ENCODE measurements at regions not wholly inside any gene's neighbourhood (a gene's known extent, or its start where the extent isn't known, plus 50 kb on each side); places are given as distances from the start of the nearest gene placed in this dataset.
"Not testable (repeated sequence)": the region's sequence is repeated elsewhere in the genome, so short reads cannot be mapped to it uniquely, and the experiment has no call there.

- no peaks in the 10 kb centered on the region for H3K9me3 ChIP-seq (ENCODE audit: control insufficient read depth, insufficient read depth, low read length)
- DNase-seq (ENCODE audit: low read depth in 4 of 6, low spot score in 6 of 6): no peak
These were observed 647.8 kb downstream of the CDH9 start for GRCh38 chr5:26390608-26391007.

GRCh38 chr5:26388976-26389375 is 649.4 kb downstream of the CDH9 start:
- peak; percentile 10 to 88 (median 40) for DNase-seq (ENCODE audit: low read depth in 4 of 6, low spot score in 6 of 6)
- WGBS (ENCODE audit: insufficient coverage): 20% methylated on average over 1 of the region's 1 CpG
- no peaks in the 10 kb centered on the region for H3K9me3 ChIP-seq (ENCODE audit: control insufficient read depth, insufficient read depth, low read length)

More at GRCh38 chr5:26390608-26391007, 647.8 kb downstream of the CDH9 start:
- Histone ChIP-seq H3K27ac (ENCODE audit: low read depth, low read length) (no peak overlapping the region), H3K27me3 (ENCODE audit: control insufficient read depth, insufficient read depth, low read length) (no peaks in the 10 kb centered on the region), H3K4me1 (ENCODE audit: control insufficient read depth, insufficient read depth, low read length) (no peaks in the 10 kb centered on the region), H3K36me3 (ENCODE audit: control insufficient read depth, insufficient read depth, low read length) (no peaks in the 10 kb centered on the region), H3K4me3 (ENCODE audit: low read depth, low read length) (no peak overlapping the region)
- 90% methylated on average over 2 of the region's 5 CpGs for WGBS (ENCODE audit: insufficient coverage)

GRCh38 chr5:26386532-26386931 is 651.9 kb downstream of the CDH9 start:
- Histone ChIP-seq H3K27me3 (ENCODE audit: control insufficient read depth, insufficient read depth, low read length) (no peaks in the 10 kb centered on the region), H3K4me1 (ENCODE audit: control insufficient read depth, insufficient read depth, low read length) (no peaks in the 10 kb centered on the region), H3K36me3 (ENCODE audit: control insufficient read depth, insufficient read depth, low read length) (no peaks in the 10 kb centered on the region), H3K9me3 (ENCODE audit: control insufficient read depth, insufficient read depth, low read length) (no peaks in the 10 kb centered on the region), H3K4me3 (ENCODE audit: low read depth, low read length) (no peak overlapping the region), H3K27ac (ENCODE audit: low read depth, low read length) (no peak overlapping the region)
- WGBS (ENCODE audit: insufficient coverage): no CpG with 5 or more reads among the region's 1 CpG
- no peak for DNase-seq (ENCODE audit: low read depth in 4 of 6, low spot score in 6 of 6)

More at GRCh38 chr5:26388976-26389375, 649.4 kb downstream of the CDH9 start:
- Histone ChIP-seq H3K4me3 (ENCODE audit: low read depth, low read length) (no peak overlapping the region), H3K27me3 (ENCODE audit: control insufficient read depth, insufficient read depth, low read length) (no peaks in the 10 kb centered on the region), H3K4me1 (ENCODE audit: control insufficient read depth, insufficient read depth, low read length) (no peaks in the 10 kb centered on the region), H3K27ac (ENCODE audit: low read depth, low read length) (no peak overlapping the region), H3K36me3 (ENCODE audit: control insufficient read depth, insufficient read depth, low read length) (no peaks in the 10 kb centered on the region)

GRCh38 chr5:26364624-26365023 is 673.8 kb downstream of the CDH9 start:
- not testable (repeated sequence) for H3K27me3 ChIP-seq (ENCODE audit: control insufficient read depth, insufficient read depth, low read length); H3K4me1 ChIP-seq (ENCODE audit: control insufficient read depth, insufficient read depth, low read length); DNase-seq (ENCODE audit: low read depth in 4 of 6, low spot score in 6 of 6); H3K36me3 ChIP-seq (ENCODE audit: control insufficient read depth, insufficient read depth, low read length); H3K4me3 ChIP-seq (ENCODE audit: low read depth, low read length); H3K27ac ChIP-seq (ENCODE audit: low read depth, low read length); H3K9me3 ChIP-seq (ENCODE audit: control insufficient read depth, insufficient read depth, low read length)
- 90% methylated on average over 4 of the region's 4 CpGs for whole genome bisulfite sequencing (ENCODE audit: insufficient coverage)

DNA sequence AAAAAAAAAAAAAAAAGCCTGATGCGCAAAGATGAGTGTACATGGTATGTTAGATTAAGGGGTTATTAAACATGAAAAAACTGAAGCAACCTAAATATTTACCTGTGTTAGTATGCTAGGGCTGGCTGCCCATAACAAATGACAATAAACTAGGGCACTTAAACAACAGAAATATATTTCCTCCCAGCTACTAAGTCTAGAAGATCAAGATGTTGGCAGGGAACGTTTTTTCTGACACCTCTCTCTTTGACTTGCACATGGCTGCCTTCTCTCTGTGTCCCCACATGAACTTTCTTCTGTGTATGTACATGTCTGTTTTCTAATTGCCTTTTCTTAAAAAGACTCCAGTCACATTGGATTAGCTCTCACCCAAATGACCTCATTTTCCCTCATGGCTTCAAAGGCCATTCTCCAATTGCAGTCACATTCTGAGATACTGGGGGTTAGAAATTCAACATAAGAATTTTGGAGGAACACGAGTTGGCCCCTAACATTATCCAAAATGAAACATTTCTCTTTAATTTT is 694.5 kb downstream of the CDH9 start:
- H3K27me3 ChIP-seq (ENCODE audit: control insufficient read depth, insufficient read depth, low read length): no peaks in the 10 kb centered on the region
- no peaks in the 10 kb centered on the region for H3K4me1 ChIP-seq (ENCODE audit: control insufficient read depth, insufficient read depth, low read length)
- DNase-seq (ENCODE audit: low read depth in 4 of 6, low spot score in 6 of 6): no peak
- no peak overlapping the region for H3K27ac ChIP-seq (ENCODE audit: low read depth, low read length)
- no peaks in the 10 kb centered on the region for H3K9me3 ChIP-seq (ENCODE audit: control insufficient read depth, insufficient read depth, low read length)
- no peaks in the 10 kb centered on the region for H3K36me3 ChIP-seq (ENCODE audit: control insufficient read depth, insufficient read depth, low read length)
- no CpG with 5 or more reads among the region's 3 CpGs for whole genome bisulfite sequencing (ENCODE audit: insufficient coverage)
- no peak overlapping the region for H3K4me3 ChIP-seq (ENCODE audit: low read depth, low read length)

DNA sequence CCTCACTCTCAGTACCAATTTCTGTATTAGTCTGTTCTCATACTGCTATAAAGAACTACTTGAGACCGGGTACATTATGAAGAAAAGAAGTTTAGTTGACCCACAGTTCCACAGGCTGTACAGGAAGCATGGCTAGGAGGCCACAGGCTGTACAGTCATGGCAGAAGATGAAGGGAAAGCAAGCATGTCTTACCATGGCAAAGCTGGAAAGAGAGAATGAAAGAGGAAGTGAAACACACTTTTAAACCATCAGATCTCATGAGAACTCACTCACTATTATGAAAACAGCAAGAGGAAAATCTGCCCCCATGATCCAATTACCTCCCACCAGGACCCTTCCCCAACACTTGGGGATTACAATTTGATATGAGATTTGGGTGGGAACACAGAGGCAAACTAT is 698.8 kb downstream of the CDH9 start:
- Histone ChIP-seq H3K27ac (ENCODE audit: low read depth, low read length) (no peak overlapping the region), H3K4me3 (ENCODE audit: low read depth, low read length) (no peak overlapping the region), H3K4me1 (ENCODE audit: control insufficient read depth, insufficient read depth, low read length) (no peaks in the 10 kb centered on the region), H3K36me3 (ENCODE audit: control insufficient read depth, insufficient read depth, low read length) (no peaks in the 10 kb centered on the region), H3K27me3 (ENCODE audit: control insufficient read depth, insufficient read depth, low read length) (no peaks in the 10 kb centered on the region), H3K9me3 (ENCODE audit: control insufficient read depth, insufficient read depth, low read length) (peaks cover 2% of the 10 kb centered on the region)
- no peak for DNase-seq (ENCODE audit: low read depth in 4 of 6, low spot score in 6 of 6)
- WGBS (ENCODE audit: insufficient coverage): no CpG with 5 or more reads among the region's 1 CpG

- no peaks in the 10 kb centered on the region for H3K27me3 ChIP-seq (ENCODE audit: control insufficient read depth, insufficient read depth, low read length)
- H3K4me1 ChIP-seq (ENCODE audit: control insufficient read depth, insufficient read depth, low read length): no peaks in the 10 kb centered on the region
- WGBS (ENCODE audit: insufficient coverage): no CpG with 5 or more reads among the region's 4 CpGs
- no peak overlapping the region for H3K4me3 ChIP-seq (ENCODE audit: low read depth, low read length)
- H3K36me3 ChIP-seq (ENCODE audit: control insufficient read depth, insufficient read depth, low read length): no peaks in the 10 kb centered on the region
- DNase-seq (ENCODE audit: low read depth in 4 of 6, low spot score in 6 of 6): peak in 5 of 6 donors; percentile 7 to 82 (median 26)
- H3K9me3 ChIP-seq (ENCODE audit: control insufficient read depth, insufficient read depth, low read length): no peaks in the 10 kb centered on the region
- no peak overlapping the region for H3K27ac ChIP-seq (ENCODE audit: low read depth, low read length)
These were observed 708.7 kb downstream of the CDH9 start for GRCh38 chr5:26329562-26330189.

DNA sequence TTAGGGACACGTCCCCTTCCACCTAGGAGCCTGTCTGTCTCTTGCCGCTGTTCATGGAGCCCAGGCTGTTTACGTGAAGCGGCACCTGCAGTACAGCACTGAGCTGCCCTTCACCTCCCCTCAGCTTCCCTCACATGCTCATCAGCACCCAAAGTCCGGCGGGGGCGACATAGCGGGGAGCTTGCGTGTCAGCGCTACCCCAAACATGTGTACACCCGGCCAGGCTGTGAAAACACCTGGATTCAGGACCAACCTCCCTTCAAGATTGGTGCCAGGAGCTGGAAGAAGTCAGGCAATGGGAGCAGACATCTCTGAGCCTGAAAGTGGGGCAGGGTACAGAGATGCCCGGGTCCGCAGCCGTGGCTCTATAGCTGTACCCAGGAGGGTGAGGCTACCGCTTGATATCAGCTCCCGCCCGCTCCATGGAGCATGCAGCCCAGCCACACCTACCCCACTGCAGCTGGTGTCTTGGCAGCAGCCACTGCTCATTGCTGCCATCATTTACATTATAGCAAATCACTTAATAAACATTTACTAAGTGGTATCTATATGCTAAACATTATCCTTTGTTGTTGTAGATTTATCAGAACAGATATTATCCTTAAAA is 712.1 kb downstream of the CDH9 start:
- Histone ChIP-seq H3K4me3 (ENCODE audit: low read depth, low read length) (no peak overlapping the region), H3K4me1 (ENCODE audit: control insufficient read depth, insufficient read depth, low read length) (no peaks in the 10 kb centered on the region), H3K27me3 (ENCODE audit: control insufficient read depth, insufficient read depth, low read length) (no peaks in the 10 kb centered on the region), H3K9me3 (ENCODE audit: control insufficient read depth, insufficient read depth, low read length) (no peaks in the 10 kb centered on the region), H3K27ac (ENCODE audit: low read depth, low read length) (no peak overlapping the region), H3K36me3 (ENCODE audit: control insufficient read depth, insufficient read depth, low read length) (no peaks in the 10 kb centered on the region)
- 95% methylated on average over 8 of the region's 17 CpGs for WGBS (ENCODE audit: insufficient coverage)
- no peak for DNase-seq (ENCODE audit: low read depth in 4 of 6, low spot score in 6 of 6)

DNA sequence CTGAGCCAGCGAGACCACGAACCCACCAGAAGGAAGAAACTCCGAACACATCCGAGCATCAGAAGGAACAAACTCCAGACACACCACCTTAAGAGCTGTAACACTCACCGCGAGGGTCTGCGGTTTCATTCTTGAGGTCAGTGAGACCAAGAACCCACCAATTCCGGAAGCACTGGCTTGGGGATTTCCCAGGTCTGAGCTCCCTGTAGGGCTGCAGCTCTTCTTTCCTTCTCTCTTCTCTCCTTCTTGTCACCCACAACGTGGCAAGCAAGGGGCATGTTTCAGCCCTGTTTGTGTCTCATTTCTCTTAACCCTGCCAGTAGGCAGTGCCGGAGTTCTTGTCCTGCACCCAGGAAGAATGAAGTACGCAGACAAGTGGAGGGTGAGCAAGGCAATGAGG is 713.0 kb downstream of the CDH9 start:
- H3K4me3 ChIP-seq (ENCODE audit: low read depth, low read length); H3K27me3 ChIP-seq (ENCODE audit: control insufficient read depth, insufficient read depth, low read length); H3K36me3 ChIP-seq (ENCODE audit: control insufficient read depth, insufficient read depth, low read length); H3K9me3 ChIP-seq (ENCODE audit: control insufficient read depth, insufficient read depth, low read length); DNase-seq (ENCODE audit: low read depth in 4 of 6, low spot score in 6 of 6); H3K4me1 ChIP-seq (ENCODE audit: control insufficient read depth, insufficient read depth, low read length); H3K27ac ChIP-seq (ENCODE audit: low read depth, low read length): not testable (repeated sequence)
- 96% methylated on average over 7 of the region's 11 CpGs for WGBS (ENCODE audit: insufficient coverage)

DNA sequence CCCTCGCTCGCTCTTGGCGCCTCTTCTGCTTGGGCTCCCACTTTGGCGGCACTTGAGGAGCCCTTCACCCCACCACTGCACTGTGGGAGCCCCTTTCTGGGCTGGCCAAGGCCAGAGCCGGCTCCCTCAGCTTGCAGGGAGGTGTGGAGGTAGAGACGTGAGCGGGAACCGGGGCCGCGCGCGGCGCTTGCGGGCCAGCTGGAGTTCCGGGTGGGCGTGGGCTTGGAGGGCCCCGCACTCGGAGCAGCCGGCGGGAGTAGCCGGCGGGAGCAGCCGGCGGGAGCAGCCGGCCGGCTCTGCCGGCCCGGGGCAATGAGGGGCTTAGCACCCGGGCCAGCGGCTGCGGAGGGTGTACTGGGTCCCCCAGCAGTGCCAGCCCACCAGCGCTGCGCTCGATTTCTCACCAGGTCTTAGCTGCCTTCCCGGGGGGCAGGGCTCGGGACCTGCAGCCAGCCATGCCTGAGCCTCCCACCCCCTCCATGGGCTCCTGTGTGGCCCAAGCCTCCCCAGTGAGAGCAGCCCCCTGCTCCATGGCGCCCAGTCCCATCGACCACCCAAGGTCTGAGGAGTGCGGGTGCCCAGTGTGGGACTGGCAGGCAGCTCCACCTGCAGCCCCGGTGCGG is 714.0 kb downstream of the CDH9 start:
- H3K4me3 ChIP-seq (ENCODE audit: low read depth, low read length); DNase-seq (ENCODE audit: low read depth in 4 of 6, low spot score in 6 of 6); H3K9me3 ChIP-seq (ENCODE audit: control insufficient read depth, insufficient read depth, low read length); H3K36me3 ChIP-seq (ENCODE audit: control insufficient read depth, insufficient read depth, low read length); H3K27me3 ChIP-seq (ENCODE audit: control insufficient read depth, insufficient read depth, low read length); H3K4me1 ChIP-seq (ENCODE audit: control insufficient read depth, insufficient read depth, low read length); H3K27ac ChIP-seq (ENCODE audit: low read depth, low read length): not testable (repeated sequence)
- 97% methylated on average over 39 of the region's 41 CpGs for WGBS (ENCODE audit: insufficient coverage)

Data from spinal cord (tissue), 9 donors.